Adrenal gland (tissue), 9 donors: ENCODE measurements at regions not wholly inside any gene's neighbourhood (a gene's known extent, or its start where the extent isn't known, plus 50 kb on each side); places are given as distances from the start of the nearest gene placed in this dataset.

Experiments
- DNase-seq, 7 donors: peaks; one replicate each; pipeline ENCODE4 v3.0.0-alpha.2; 2019 to 2020
- H3K27ac ChIP-seq, 5 donors: fragments of 200-600 bp; sonication (generic) in 4 of 5; 1 replicate in 3 of 5; 2 replicates in 2 of 5; pipeline versions ENCODE4 v1.5.1 to v1.8.0; 2016 to 2020; ENCODE audit warnings: mild to moderate bottlenecking in 1 of 5
- H3K27me3 ChIP-seq: fragments of 200-600 bp; 2 replicates; pipeline ENCODE4 v1.8.0; 2021
- H3K36me3 ChIP-seq, 2 donors: fragments of 200-600 bp; replicated peaks in 1 of 2; 1 replicate in 1 of 2; 2 replicates in 1 of 2; pipeline versions ENCODE4 v1.5.1 to v1.8.0; 2018 to 2022
- H3K4me1 ChIP-seq, 2 donors: fragments of 200-600 bp; replicated peaks in 1 of 2; 1 replicate in 1 of 2; 2 replicates in 1 of 2; pipeline versions ENCODE4 v1.5.1 to v1.8.0; 2018 to 2021
- H3K4me3 ChIP-seq, 4 donors: fragments of 200-600 bp; sonication (generic) in 3 of 4; one replicate each; pipeline ENCODE4 v1.5.1; 2016 to 2018
- H3K9me3 ChIP-seq, 3 donors: fragments of 200-600 bp; sonication (generic) in 1 of 3; replicated peaks in 1 of 3; 1 replicate in 2 of 3; 2 replicates in 1 of 3; pipeline versions ENCODE4 v1.5.1 to v1.8.0; 2016 to 2021
- POLR2A ChIP-seq, 2 donors: fragments of 450-650 bp; IDR thresholded peaks; one replicate each; pipeline ENCODE4 v1.6.1; 2017; ENCODE audit warnings: antibody characterized with exemption in 2 of 2, mild to moderate bottlenecking in 2 of 2, moderate library complexity in 1 of 2
- whole genome bisulfite sequencing, 4 donors: extraction: QIAGEN DNeasy Blood & Tissue Kit in 2 of 4; methylation state at CpG; one replicate each; pipeline versions ENCODE4 v1.1.5 to v1.1.7; 2013 to 2017; 5-methylcytosine and 5-hydroxymethylcytosine counted together
- intact Hi-C, 2 donors: fragments of 100-400 bp; cut with DNase I; formaldehyde crosslinking; loops; one replicate each; pipeline versions ENCODE4 v1.14.1 to v1.15.0; 2022 to 2023
- TF ChIP-seq, protein P1 (sequence below), 6 experiments: fragments of 450-650 bp in 4 of 6; fragments of 200-600 bp in 2 of 6; sonication (generic) in 1 of 6; IDR thresholded peaks; 1 replicate in 5 of 6; 2 replicates in 1 of 6; pipeline versions ENCODE4 v1.5.1 to v1.8.0; 2016 to 2021; ENCODE audit warnings: antibody characterized with exemption in 6 of 6, mild to moderate bottlenecking in 2 of 6, moderate library complexity in 1 of 6
- donor health status: healthy with polysubstance abuse.
- donor health status: Bipolar disorder and iron deficiency.
- donor health status: DM: yes; HTN: yes; CAD: no.
- donor health status: DM: no; HTN: no; CAD: no.
- donor health status: DM: no; HTN: no; CAD: no.

GRCh38 chr14:42335918-42336317, 729.2 kb downstream of the LRFN5 start:
- intact Hi-C loops, result no loop called here
- no peaks in the 10 kb centered on the region for H3K27me3 ChIP-seq
- H3K27ac ChIP-seq, result no peak overlapping the region
- no peak overlapping the region for H3K4me3 ChIP-seq
- WGBS, 4 donors, result 26 to 62% (median 56%) methylated on average over 1 of the region's 1 CpG
- no peaks in the 10 kb centered on the region for H3K9me3 ChIP-seq
- no peak for DNase-seq
- H3K36me3 ChIP-seq, result no peaks in the 10 kb centered on the region
- no peak for TF ChIP-seq POLR2A (IDR thresholded peaks at IDR 0.05)
- TF ChIP-seq, protein P1, sequence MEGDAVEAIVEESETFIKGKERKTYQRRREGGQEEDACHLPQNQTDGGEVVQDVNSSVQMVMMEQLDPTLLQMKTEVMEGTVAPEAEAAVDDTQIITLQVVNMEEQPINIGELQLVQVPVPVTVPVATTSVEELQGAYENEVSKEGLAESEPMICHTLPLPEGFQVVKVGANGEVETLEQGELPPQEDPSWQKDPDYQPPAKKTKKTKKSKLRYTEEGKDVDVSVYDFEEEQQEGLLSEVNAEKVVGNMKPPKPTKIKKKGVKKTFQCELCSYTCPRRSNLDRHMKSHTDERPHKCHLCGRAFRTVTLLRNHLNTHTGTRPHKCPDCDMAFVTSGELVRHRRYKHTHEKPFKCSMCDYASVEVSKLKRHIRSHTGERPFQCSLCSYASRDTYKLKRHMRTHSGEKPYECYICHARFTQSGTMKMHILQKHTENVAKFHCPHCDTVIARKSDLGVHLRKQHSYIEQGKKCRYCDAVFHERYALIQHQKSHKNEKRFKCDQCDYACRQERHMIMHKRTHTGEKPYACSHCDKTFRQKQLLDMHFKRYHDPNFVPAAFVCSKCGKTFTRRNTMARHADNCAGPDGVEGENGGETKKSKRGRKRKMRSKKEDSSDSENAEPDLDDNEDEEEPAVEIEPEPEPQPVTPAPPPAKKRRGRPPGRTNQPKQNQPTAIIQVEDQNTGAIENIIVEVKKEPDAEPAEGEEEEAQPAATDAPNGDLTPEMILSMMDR (IDR thresholded peaks at IDR 0.05), result no peak
- H3K4me1 ChIP-seq, result no peaks in the 10 kb centered on the region

GRCh38 chr14:42334931-42335330, 728.3 kb downstream of the LRFN5 start:
- 75 to 82% (median 77%) methylated on average over 2 of the region's 2 CpGs for WGBS, 4 donors
- Histone ChIP-seq H3K36me3 (no peaks in the 10 kb centered on the region), H3K4me1 (no peaks in the 10 kb centered on the region), H3K9me3 (no peaks in the 10 kb centered on the region), H3K4me3 (no peak overlapping the region), H3K27ac (no peak overlapping the region), H3K27me3 (no peaks in the 10 kb centered on the region)
- intact Hi-C loops, result no loop called here
- DNase-seq, result no peak
- no peak for TF ChIP-seq POLR2A (IDR thresholded peaks at IDR 0.05)
- TF ChIP-seq, protein P1 (IDR thresholded peaks at IDR 0.05), result no peak

DNA sequence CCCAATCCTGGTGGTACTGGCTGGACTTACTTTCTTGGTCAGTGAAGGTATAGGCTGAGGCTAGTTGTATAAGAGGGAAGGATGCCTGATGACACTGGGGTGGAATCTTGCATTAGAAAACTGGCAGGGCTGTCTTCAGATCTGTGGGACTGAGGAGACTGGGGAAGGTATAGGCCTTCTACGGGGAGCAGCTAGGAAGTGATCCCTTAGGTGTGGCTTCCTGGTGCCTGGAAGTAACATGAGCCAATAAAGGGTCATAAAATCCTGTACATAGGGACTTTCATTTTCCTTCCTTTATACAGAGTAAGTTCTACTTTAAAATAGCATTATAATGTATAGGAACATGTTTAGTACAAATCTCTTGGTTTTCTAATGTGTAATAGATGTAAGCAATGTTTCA, 716.8 kb downstream of the LRFN5 start:
- Histone ChIP-seq H3K4me1 (no peaks in the 10 kb centered on the region), H3K4me3 (no peak overlapping the region), H3K9me3 (no peaks in the 10 kb centered on the region), H3K27ac (no peak overlapping the region), H3K27me3 (no peaks in the 10 kb centered on the region), H3K36me3 (no peaks in the 10 kb centered on the region)
- no peak for TF ChIP-seq POLR2A (IDR thresholded peaks at IDR 0.05)
- TF ChIP-seq, protein P1 (IDR thresholded peaks at IDR 0.05), result no peak
- intact Hi-C loops, result no loop called here
- WGBS, 4 donors, result 40 to 61% (median 46%) methylated on average over 1 of the region's 1 CpG
- no peak for DNase-seq

DNA sequence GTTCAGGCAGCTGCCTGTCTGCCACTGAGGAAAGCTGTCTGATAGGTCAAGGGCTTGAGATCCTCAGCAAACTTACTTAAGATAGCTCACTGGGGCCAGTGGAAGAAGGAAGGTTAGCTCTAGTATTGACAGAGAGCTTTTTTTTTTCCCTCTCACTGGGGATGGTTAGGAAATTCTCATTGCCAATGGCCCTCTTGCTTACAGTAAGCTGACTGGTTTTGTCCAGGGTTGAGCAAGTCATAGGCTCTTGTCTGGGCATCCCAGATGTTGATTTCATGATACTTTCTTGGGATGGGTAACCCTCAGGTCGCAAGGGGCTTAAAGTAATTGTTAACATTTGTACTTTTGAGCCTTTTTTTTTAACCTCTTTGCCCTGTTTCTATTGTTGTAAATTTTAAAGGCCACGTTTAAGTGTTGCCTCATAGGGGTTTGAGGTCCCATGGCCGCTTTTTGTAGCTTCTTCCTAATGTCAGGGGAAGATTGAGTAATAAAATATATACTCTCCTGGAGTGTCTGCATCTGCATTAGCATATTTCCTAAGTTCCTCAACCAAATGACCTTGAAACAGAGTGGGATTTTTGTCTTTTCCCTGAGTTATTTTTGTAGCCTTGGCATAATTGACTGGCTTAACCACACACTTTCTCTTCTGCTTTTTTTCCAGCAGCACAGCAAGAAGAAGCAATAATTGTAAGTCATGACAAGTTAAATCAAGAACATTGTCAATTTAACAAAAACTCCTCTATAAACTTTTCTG, 716.0 kb downstream of the LRFN5 start:
- Histone ChIP-seq H3K27ac (no peak overlapping the region), H3K4me1 (no peaks in the 10 kb centered on the region), H3K4me3 (no peak overlapping the region), H3K27me3 (no peaks in the 10 kb centered on the region), H3K9me3 (no peaks in the 10 kb centered on the region), H3K36me3 (no peaks in the 10 kb centered on the region)
- WGBS, 4 donors, result 54 to 64% (median 58%) methylated on average over 3 of the region's 3 CpGs
- intact Hi-C loops, result no loop called here
- TF ChIP-seq, protein P1 (IDR thresholded peaks at IDR 0.05), result no peak
- TF ChIP-seq POLR2A (IDR thresholded peaks at IDR 0.05), result no peak
- DNase-seq, result no peak
